HEK293 (cell line): ENCODE measurements at regions not wholly inside any gene's neighbourhood (a gene's known extent, or its start where the extent isn't known, plus 50 kb on each side); places are given as distances from the start of the nearest gene placed in this dataset.

Experiments
- MZF1 ChIP-seq: fragments of 450-650 bp; formaldehyde crosslinking; IDR thresholded peaks from 2 replicates; pipeline ENCODE4 v1.5.1; 2017; ENCODE audit warnings: missing biosample characterization, missing genetic modification characterization, borderline replicate concordance
- SP2 ChIP-seq: fragments of 450-650 bp; formaldehyde crosslinking; IDR thresholded peaks from 2 replicates; pipeline ENCODE4 v1.5.1; 2016; ENCODE audit warnings: missing biosample characterization, missing genetic modification characterization
- ZBTB11 ChIP-seq: fragments of 450-650 bp; formaldehyde crosslinking; conservative IDR thresholded peaks from 2 replicates; pipeline ENCODE4 v1.5.1; 2016; ENCODE audit warnings: low read depth, missing biosample characterization, missing genetic modification characterization
- ZBTB21 ChIP-seq: fragments of 450-650 bp; formaldehyde crosslinking; IDR thresholded peaks from 2 replicates; pipeline ENCODE4 v1.5.1; 2017; ENCODE audit warnings: missing biosample characterization, missing genetic modification characterization
- ZNF529 ChIP-seq: fragments of 450-650 bp; formaldehyde crosslinking; IDR thresholded peaks from 2 replicates; pipeline ENCODE4 v1.5.1; 2017; ENCODE audit warnings: missing genetic modification characterization, missing biosample characterization; ENCODE audit not compliant: insufficient replicate concordance
- ZNF558 ChIP-seq: fragments of 450-650 bp; formaldehyde crosslinking; IDR thresholded peaks from 2 replicates; pipeline ENCODE4 v1.5.1; 2016; ENCODE audit warnings: missing biosample characterization, missing genetic modification characterization
- ZNF747 ChIP-seq: fragments of 450-650 bp; formaldehyde crosslinking; IDR thresholded peaks from 2 replicates; pipeline ENCODE4 v1.5.1; 2016; ENCODE audit warnings: missing biosample characterization, missing genetic modification characterization
- TF ChIP-seq, protein P1 (sequence below): fragments of 450-650 bp; formaldehyde crosslinking; IDR thresholded peaks from 2 replicates; pipeline ENCODE4 v1.5.1; 2016; ENCODE audit warnings: missing biosample characterization, missing genetic modification characterization
- TF ChIP-seq, protein P2 (sequence below): fragments of 450-650 bp; formaldehyde crosslinking; optimal IDR thresholded peaks from 2 replicates; pipeline ENCODE3; 2016; ENCODE audit warnings: missing biosample characterization, mild to moderate bottlenecking, missing genetic modification characterization
- TF ChIP-seq, protein P3 (sequence below): fragments of 450-650 bp; formaldehyde crosslinking; IDR thresholded peaks from 2 replicates; pipeline ENCODE4 v1.5.1; 2016; ENCODE audit warnings: missing biosample characterization, missing genetic modification characterization
- TF ChIP-seq, protein P4 (sequence below): fragments of 450-650 bp; formaldehyde crosslinking; IDR thresholded peaks from 2 replicates; pipeline ENCODE4 v1.5.1; 2016; ENCODE audit warnings: missing biosample characterization, missing genetic modification characterization

DNA sequence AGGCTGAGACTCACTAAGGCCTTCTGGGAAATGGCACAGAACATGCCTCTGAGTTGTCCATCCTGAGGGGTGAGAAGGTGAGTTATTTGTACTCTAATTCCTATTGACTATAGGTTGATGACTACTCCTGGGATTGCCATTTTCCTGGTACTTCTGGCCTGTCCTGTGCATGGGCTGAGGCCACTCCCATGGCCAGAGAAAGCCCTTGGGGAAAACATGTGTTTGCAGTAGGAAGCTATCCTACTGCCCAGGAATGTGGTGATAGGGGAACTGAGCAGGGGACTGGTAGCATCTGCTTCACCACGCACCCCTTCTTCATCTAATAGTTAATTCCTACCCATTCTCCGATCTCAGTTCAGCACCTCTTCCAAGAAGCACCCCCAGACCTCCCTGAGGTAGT lies 62.6 kb upstream of the MEX3C start:
- TF ChIP-seq ZNF747 (tag by site-specific recombination) (no peak), ZNF529 (tag by site-specific recombination) (no peak), MZF1 (tag by site-specific recombination) (no peak), ZBTB11 (tag by site-specific recombination) (no peak), ZNF558 (tag by site-specific recombination) (no peak), SP2 (tag by site-specific recombination) (no peak), ZBTB21 (tag by site-specific recombination) (no peak)
- TF ChIP-seq, protein P1, sequence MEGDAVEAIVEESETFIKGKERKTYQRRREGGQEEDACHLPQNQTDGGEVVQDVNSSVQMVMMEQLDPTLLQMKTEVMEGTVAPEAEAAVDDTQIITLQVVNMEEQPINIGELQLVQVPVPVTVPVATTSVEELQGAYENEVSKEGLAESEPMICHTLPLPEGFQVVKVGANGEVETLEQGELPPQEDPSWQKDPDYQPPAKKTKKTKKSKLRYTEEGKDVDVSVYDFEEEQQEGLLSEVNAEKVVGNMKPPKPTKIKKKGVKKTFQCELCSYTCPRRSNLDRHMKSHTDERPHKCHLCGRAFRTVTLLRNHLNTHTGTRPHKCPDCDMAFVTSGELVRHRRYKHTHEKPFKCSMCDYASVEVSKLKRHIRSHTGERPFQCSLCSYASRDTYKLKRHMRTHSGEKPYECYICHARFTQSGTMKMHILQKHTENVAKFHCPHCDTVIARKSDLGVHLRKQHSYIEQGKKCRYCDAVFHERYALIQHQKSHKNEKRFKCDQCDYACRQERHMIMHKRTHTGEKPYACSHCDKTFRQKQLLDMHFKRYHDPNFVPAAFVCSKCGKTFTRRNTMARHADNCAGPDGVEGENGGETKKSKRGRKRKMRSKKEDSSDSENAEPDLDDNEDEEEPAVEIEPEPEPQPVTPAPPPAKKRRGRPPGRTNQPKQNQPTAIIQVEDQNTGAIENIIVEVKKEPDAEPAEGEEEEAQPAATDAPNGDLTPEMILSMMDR (tag by site-specific recombination): no peak
- TF ChIP-seq, protein P2, sequence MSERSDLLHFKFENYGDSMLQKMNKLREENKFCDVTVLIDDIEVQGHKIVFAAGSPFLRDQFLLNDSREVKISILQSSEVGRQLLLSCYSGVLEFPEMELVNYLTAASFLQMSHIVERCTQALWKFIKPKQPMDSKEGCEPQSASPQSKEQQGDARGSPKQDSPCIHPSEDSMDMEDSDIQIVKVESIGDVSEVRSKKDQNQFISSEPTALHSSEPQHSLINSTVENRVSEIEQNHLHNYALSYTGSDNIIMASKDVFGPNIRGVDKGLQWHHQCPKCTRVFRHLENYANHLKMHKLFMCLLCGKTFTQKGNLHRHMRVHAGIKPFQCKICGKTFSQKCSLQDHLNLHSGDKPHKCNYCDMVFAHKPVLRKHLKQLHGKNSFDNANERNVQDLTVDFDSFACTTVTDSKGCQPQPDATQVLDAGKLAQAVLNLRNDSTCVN: no peak
- TF ChIP-seq, protein P3, sequence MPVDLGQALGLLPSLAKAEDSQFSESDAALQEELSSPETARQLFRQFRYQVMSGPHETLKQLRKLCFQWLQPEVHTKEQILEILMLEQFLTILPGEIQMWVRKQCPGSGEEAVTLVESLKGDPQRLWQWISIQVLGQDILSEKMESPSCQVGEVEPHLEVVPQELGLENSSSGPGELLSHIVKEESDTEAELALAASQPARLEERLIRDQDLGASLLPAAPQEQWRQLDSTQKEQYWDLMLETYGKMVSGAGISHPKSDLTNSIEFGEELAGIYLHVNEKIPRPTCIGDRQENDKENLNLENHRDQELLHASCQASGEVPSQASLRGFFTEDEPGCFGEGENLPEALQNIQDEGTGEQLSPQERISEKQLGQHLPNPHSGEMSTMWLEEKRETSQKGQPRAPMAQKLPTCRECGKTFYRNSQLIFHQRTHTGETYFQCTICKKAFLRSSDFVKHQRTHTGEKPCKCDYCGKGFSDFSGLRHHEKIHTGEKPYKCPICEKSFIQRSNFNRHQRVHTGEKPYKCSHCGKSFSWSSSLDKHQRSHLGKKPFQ (tag by site-specific recombination): no peak
- TF ChIP-seq, protein P4, sequence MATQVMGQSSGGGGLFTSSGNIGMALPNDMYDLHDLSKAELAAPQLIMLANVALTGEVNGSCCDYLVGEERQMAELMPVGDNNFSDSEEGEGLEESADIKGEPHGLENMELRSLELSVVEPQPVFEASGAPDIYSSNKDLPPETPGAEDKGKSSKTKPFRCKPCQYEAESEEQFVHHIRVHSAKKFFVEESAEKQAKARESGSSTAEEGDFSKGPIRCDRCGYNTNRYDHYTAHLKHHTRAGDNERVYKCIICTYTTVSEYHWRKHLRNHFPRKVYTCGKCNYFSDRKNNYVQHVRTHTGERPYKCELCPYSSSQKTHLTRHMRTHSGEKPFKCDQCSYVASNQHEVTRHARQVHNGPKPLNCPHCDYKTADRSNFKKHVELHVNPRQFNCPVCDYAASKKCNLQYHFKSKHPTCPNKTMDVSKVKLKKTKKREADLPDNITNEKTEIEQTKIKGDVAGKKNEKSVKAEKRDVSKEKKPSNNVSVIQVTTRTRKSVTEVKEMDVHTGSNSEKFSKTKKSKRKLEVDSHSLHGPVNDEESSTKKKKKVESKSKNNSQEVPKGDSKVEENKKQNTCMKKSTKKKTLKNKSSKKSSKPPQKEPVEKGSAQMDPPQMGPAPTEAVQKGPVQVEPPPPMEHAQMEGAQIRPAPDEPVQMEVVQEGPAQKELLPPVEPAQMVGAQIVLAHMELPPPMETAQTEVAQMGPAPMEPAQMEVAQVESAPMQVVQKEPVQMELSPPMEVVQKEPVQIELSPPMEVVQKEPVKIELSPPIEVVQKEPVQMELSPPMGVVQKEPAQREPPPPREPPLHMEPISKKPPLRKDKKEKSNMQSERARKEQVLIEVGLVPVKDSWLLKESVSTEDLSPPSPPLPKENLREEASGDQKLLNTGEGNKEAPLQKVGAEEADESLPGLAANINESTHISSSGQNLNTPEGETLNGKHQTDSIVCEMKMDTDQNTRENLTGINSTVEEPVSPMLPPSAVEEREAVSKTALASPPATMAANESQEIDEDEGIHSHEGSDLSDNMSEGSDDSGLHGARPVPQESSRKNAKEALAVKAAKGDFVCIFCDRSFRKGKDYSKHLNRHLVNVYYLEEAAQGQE (tag by site-specific recombination): no peak
